ENCODE measurements at regions not wholly inside any gene's neighbourhood (a gene's known extent, or its start where the extent isn't known, plus 50 kb on each side); places are given as distances from the start of the nearest gene placed in this dataset.

DNA sequence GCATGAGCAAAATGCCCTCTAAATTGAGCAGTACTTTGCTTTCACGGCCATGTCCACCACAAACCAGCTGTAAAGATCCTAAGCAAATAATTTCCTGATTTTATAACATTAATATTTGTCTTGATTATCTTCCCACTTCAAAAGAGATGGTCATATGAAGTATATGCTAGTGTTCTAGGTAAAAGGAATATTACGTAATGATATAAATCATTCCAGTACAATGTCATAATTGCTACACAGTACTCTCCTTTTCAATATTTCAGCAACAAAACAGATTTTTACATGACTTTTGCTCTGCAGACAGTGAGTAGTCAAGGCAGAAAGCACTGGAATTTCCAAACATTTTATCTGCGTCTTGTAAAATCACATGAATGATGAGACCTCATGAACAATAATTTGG lies 572.8 kb upstream of the FRG1 start:
- H3K4me3 Mint-ChIP-seq (ENCODE audit: unreplicated experiment), result no peak overlapping the region
- H3K9me3 Mint-ChIP-seq (ENCODE audit: unreplicated experiment), result peaks cover 37% of the 10 kb centered on the region
- no peak for DNase-seq (ENCODE audit: extremely low spot score, unreplicated experiment)
- no peaks in the 10 kb centered on the region for H3K36me3 Mint-ChIP-seq (ENCODE audit: unreplicated experiment)
- no peaks in the 10 kb centered on the region for H3K4me1 Mint-ChIP-seq (ENCODE audit: unreplicated experiment)
- TF ChIP-seq, protein P1, sequence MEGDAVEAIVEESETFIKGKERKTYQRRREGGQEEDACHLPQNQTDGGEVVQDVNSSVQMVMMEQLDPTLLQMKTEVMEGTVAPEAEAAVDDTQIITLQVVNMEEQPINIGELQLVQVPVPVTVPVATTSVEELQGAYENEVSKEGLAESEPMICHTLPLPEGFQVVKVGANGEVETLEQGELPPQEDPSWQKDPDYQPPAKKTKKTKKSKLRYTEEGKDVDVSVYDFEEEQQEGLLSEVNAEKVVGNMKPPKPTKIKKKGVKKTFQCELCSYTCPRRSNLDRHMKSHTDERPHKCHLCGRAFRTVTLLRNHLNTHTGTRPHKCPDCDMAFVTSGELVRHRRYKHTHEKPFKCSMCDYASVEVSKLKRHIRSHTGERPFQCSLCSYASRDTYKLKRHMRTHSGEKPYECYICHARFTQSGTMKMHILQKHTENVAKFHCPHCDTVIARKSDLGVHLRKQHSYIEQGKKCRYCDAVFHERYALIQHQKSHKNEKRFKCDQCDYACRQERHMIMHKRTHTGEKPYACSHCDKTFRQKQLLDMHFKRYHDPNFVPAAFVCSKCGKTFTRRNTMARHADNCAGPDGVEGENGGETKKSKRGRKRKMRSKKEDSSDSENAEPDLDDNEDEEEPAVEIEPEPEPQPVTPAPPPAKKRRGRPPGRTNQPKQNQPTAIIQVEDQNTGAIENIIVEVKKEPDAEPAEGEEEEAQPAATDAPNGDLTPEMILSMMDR (IDR thresholded peaks at IDR 0.05), result no peak
- H3K27me3 Mint-ChIP-seq (ENCODE audit: unreplicated experiment), result no peaks in the 10 kb centered on the region
- no peak overlapping the region for H3K27ac Mint-ChIP-seq (ENCODE audit: unreplicated experiment)

GRCh38 chr4:189374176-189374575 lies 566.5 kb upstream of the FRG1 start:
- H3K27me3 Mint-ChIP-seq (ENCODE audit: unreplicated experiment), result no peaks in the 10 kb centered on the region
- no peaks in the 10 kb centered on the region for H3K36me3 Mint-ChIP-seq (ENCODE audit: unreplicated experiment)
- DNase-seq (ENCODE audit: extremely low spot score, unreplicated experiment), result no peak
- H3K4me1 Mint-ChIP-seq (ENCODE audit: unreplicated experiment), result no peaks in the 10 kb centered on the region
- TF ChIP-seq, protein P1 (IDR thresholded peaks at IDR 0.05), result no peak
- no peak overlapping the region for H3K4me3 Mint-ChIP-seq (ENCODE audit: unreplicated experiment)
- no peak overlapping the region for H3K27ac Mint-ChIP-seq (ENCODE audit: unreplicated experiment)
- H3K9me3 Mint-ChIP-seq (ENCODE audit: unreplicated experiment), result peaks cover 23% of the 10 kb centered on the region

GRCh38 chr4:189376901-189377300 lies 563.8 kb upstream of the FRG1 start:
- Mint-ChIP-seq H3K4me1 (ENCODE audit: unreplicated experiment) (no peaks in the 10 kb centered on the region), H3K27me3 (ENCODE audit: unreplicated experiment) (no peaks in the 10 kb centered on the region), H3K27ac (ENCODE audit: unreplicated experiment) (no peak overlapping the region), H3K36me3 (ENCODE audit: unreplicated experiment) (no peaks in the 10 kb centered on the region), H3K4me3 (ENCODE audit: unreplicated experiment) (no peak overlapping the region), H3K9me3 (ENCODE audit: unreplicated experiment) (peaks cover 23% of the 10 kb centered on the region)
- TF ChIP-seq, protein P1 (IDR thresholded peaks at IDR 0.05), result no peak
- no peak for DNase-seq (ENCODE audit: extremely low spot score, unreplicated experiment)

- Mint-ChIP-seq H3K9me3 (ENCODE audit: unreplicated experiment) (peaks cover 22% of the 10 kb centered on the region), H3K27ac (ENCODE audit: unreplicated experiment) (no peak overlapping the region), H3K4me1 (ENCODE audit: unreplicated experiment) (no peaks in the 10 kb centered on the region), H3K27me3 (ENCODE audit: unreplicated experiment) (no peaks in the 10 kb centered on the region), H3K36me3 (ENCODE audit: unreplicated experiment) (no peaks in the 10 kb centered on the region), H3K4me3 (ENCODE audit: unreplicated experiment) (no peak overlapping the region)
- DNase-seq (ENCODE audit: extremely low spot score, unreplicated experiment), result no peak
- TF ChIP-seq, protein P1 (IDR thresholded peaks at IDR 0.05), result no peak
Observed at GRCh38 chr4:189377569-189377968, 563.1 kb upstream of the FRG1 start.

DNA sequence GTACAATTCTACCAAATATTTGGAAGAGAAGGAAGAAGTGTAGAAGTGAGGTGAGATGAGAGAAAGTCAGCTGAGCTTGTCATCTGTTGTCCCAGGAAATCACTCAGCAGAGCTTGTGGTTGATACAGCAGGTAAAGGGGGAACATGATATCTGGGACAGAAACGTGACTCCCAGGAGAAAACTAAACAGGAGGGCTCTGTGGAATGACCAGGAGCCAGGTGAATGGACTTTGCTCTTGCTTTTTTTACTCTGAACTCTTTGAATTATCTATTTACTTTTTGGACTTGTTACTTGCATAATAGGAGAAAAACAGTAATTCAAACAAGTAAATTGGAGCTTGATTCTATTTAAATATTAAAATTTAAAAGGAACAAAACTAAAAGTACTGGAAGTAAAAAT lies 555.6 kb upstream of the FRG1 start:
- no peaks in the 10 kb centered on the region for H3K4me1 Mint-ChIP-seq (ENCODE audit: unreplicated experiment)
- H3K36me3 Mint-ChIP-seq (ENCODE audit: unreplicated experiment), result no peaks in the 10 kb centered on the region
- TF ChIP-seq, protein P1 (IDR thresholded peaks at IDR 0.05), result no peak
- peaks cover 36% of the 10 kb centered on the region for H3K9me3 Mint-ChIP-seq (ENCODE audit: unreplicated experiment)
- no peak overlapping the region for H3K4me3 Mint-ChIP-seq (ENCODE audit: unreplicated experiment)
- no peaks in the 10 kb centered on the region for H3K27me3 Mint-ChIP-seq (ENCODE audit: unreplicated experiment)
- no peak overlapping the region for H3K27ac Mint-ChIP-seq (ENCODE audit: unreplicated experiment)
- DNase-seq (ENCODE audit: extremely low spot score, unreplicated experiment), result no peak

All from osteocyte (in vitro differentiated cells).